DND-41 (cell line): ENCODE measurements at regions not wholly inside any gene's neighbourhood (a gene's known extent, or its start where the extent isn't known, plus 50 kb on each side); places are given as distances from the start of the nearest gene placed in this dataset.
"Not testable (repeated sequence)": the region's sequence is repeated elsewhere in the genome, so short reads cannot be mapped to it uniquely, and the experiment has no call there.

Experiments used
- ATAC-seq: fragments of 200-7000 bp; cut with Tn5 transposase; 3 replicates; pipeline ENCODE4 v1.9.1; 2021; ENCODE audit warnings: low read depth; ENCODE audit not compliant: insufficient read depth
- DNase-seq: peaks from one replicate; pipeline ENCODE4 v3.0.0-alpha.2; 2020
- H2AFZ ChIP-seq: 2 replicates; pipeline ENCODE4 v1.6.0; 2012; ENCODE audit warnings: low read depth, low read length
- H3K27ac ChIP-seq: 2 replicates; pipeline ENCODE4 v1.5.1; 2012; ENCODE audit warnings: low read length, inconsistent platforms
- H3K27me3 ChIP-seq: fragments of 200-600 bp; sonication (generic); 2 replicates; pipeline ENCODE4 v1.6.0; 2012; ENCODE audit warnings: low read length, mild to moderate bottlenecking, inconsistent platforms; ENCODE audit not compliant: insufficient read depth, poor library complexity
- H3K36me3 ChIP-seq: 2 replicates; pipeline ENCODE4 v1.5.1; 2012; ENCODE audit warnings: low read length, inconsistent platforms; ENCODE audit not compliant: insufficient read depth
- H3K4me1 ChIP-seq: 2 replicates; pipeline ENCODE4 v1.5.1; 2012; ENCODE audit warnings: mild to moderate bottlenecking, low read length; ENCODE audit not compliant: insufficient read depth
- H3K4me2 ChIP-seq: 2 replicates; pipeline ENCODE4 v1.6.0; 2012; ENCODE audit warnings: mild to moderate bottlenecking, moderate library complexity, low read length, inconsistent platforms; ENCODE audit not compliant: insufficient read depth
- H3K4me3 ChIP-seq, 2 experiments: fragments of 200-600 bp in 1 of 2; shearing (Covaris generic) in 1 of 2; 2 replicates each; pipeline ENCODE4 v1.5.1; 2012 to 2016; ENCODE audit warnings: inconsistent platforms in 2 of 2, low read length in 2 of 2, mild to moderate bottlenecking in 2 of 2, low read depth in 1 of 2, moderate library complexity in 1 of 2
- H3K79me2 ChIP-seq: 2 replicates; pipeline ENCODE4 v1.6.0; 2012; ENCODE audit warnings: low read length, inconsistent platforms; ENCODE audit not compliant: insufficient read depth
- H3K9ac ChIP-seq: 2 replicates; pipeline ENCODE4 v1.6.0; 2012; ENCODE audit warnings: low read depth, mild to moderate bottlenecking, inconsistent platforms, low read length, moderate library complexity
- H3K9me3 ChIP-seq: 2 replicates; pipeline ENCODE4 v1.5.1; 2012; ENCODE audit warnings: low read length, moderate library complexity, mild to moderate bottlenecking, inconsistent platforms; ENCODE audit not compliant: insufficient read depth, severe bottlenecking
- H4K20me1 ChIP-seq: 2 replicates; pipeline ENCODE4 v1.6.0; 2012; ENCODE audit warnings: low read length; ENCODE audit not compliant: insufficient read depth
- EZH2 ChIP-seq: IDR thresholded peaks from 3 replicates; pipeline ENCODE4 v1.6.1; 2012; ENCODE audit warnings: borderline replicate concordance, low read depth, mild to moderate bottlenecking, moderate library complexity, low read length, inconsistent platforms; ENCODE audit not compliant: severe bottlenecking
- TF ChIP-seq, protein P1 (sequence below): IDR thresholded peaks from 2 replicates; pipeline ENCODE4 v1.5.1; 2012; ENCODE audit warnings: borderline replicate concordance, low read length, moderate library complexity, mild to moderate bottlenecking; ENCODE audit not compliant: poor library complexity, severe bottlenecking; ENCODE audit errors: extremely low read depth

DNA sequence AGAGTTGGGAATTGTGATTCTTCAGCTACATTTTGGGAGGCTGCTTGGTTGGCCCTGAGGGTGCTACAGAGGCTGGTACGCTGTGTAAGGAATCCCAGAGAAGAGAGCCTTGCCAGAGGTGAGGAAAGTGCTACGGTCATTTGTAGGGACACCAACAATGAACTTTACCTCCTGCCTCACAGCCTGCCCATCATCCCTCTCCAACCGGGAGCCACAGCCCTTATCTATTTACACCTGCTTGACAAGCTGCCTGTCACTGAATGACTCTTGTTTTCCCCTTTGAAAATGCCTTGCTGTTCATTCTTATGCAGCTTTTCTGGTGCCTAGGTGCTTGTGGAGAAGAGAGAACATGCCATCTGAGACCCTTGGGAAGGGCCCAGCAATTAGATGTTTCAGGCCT lies 110.8 kb downstream of the PCSK1 start:
- Histone ChIP-seq H3K9me3 (no peaks in the 10 kb centered on the region), H3K79me2 (no peaks in the 10 kb centered on the region), H3K9ac (no peak overlapping the region), H3K27ac (no peak overlapping the region), H3K4me2 (no peak overlapping the region), H3K27me3 (no peaks in the 10 kb centered on the region), H2AFZ (no peak overlapping the region), H4K20me1 (no peaks in the 10 kb centered on the region), H3K4me3 (no peak overlapping the region), H3K4me1 (no peaks in the 10 kb centered on the region), H3K36me3 (no peaks in the 10 kb centered on the region)
- no peak for DNase-seq
- no peak for ATAC-seq
- no peak for TF ChIP-seq EZH2
- TF ChIP-seq, protein P1, sequence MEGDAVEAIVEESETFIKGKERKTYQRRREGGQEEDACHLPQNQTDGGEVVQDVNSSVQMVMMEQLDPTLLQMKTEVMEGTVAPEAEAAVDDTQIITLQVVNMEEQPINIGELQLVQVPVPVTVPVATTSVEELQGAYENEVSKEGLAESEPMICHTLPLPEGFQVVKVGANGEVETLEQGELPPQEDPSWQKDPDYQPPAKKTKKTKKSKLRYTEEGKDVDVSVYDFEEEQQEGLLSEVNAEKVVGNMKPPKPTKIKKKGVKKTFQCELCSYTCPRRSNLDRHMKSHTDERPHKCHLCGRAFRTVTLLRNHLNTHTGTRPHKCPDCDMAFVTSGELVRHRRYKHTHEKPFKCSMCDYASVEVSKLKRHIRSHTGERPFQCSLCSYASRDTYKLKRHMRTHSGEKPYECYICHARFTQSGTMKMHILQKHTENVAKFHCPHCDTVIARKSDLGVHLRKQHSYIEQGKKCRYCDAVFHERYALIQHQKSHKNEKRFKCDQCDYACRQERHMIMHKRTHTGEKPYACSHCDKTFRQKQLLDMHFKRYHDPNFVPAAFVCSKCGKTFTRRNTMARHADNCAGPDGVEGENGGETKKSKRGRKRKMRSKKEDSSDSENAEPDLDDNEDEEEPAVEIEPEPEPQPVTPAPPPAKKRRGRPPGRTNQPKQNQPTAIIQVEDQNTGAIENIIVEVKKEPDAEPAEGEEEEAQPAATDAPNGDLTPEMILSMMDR = no peak

DNA sequence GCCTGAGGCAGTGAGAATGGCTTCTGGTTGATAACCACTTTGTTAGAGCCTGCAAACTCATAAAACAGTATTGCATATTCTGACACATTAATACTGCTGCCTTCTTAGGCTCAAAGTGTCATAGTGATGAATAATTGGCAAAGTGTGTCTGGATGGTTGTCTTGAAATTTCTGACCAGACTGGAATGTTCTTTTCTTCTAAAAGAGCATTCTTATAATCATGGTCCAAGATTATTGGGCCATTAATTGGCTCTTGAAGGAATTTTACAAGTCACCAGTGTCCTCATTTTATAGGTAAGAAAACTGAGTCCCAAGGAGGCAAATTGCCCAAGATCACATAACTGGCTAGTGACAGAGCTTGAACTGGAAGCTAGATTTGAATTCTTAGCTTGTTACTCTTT lies 111.7 kb downstream of the PCSK1 start:
- Histone ChIP-seq H2AFZ (no peak overlapping the region), H3K27me3 (no peaks in the 10 kb centered on the region)

DNA sequence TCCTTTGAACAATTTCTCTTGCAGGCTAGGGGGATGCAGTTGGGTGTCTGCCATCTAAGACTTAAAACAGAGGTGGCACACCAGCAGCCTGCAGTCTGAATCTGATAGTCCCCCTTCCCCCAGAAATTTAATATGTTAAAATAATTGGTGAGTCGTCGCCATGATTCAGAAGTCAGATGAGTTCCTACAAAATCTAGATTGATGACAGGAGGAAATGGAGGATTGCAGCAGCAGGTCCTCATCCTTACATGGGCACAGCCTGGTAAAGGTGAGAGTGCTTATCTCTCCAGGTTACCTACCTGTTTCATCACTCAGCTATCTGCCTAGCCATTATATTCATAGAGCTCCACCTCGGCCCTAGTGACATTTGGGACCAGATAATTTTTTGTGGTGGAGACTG lies 112.3 kb downstream of the PCSK1 start:
- Histone ChIP-seq H3K27me3 (no peaks in the 10 kb centered on the region), H3K4me1 (no peaks in the 10 kb centered on the region), H3K4me2 (no peak overlapping the region), H3K36me3 (no peaks in the 10 kb centered on the region), H3K9ac (no peak overlapping the region), H3K9me3 (no peaks in the 10 kb centered on the region), H4K20me1 (no peaks in the 10 kb centered on the region), H3K79me2 (no peaks in the 10 kb centered on the region), H3K4me3 (no peak overlapping the region), H2AFZ (no peak overlapping the region), H3K27ac (no peak overlapping the region)
- TF ChIP-seq EZH2 = no peak
- TF ChIP-seq, protein P1 = no peak
- DNase-seq = no peak
- no peak for ATAC-seq

More for the DNA sequence above, 111.7 kb downstream of the PCSK1 start:
- Histone ChIP-seq H3K9me3 (no peaks in the 10 kb centered on the region), H3K4me3 (no peak overlapping the region), H3K4me1 (no peaks in the 10 kb centered on the region), H3K36me3 (no peaks in the 10 kb centered on the region), H3K4me2 (no peak overlapping the region), H3K79me2 (no peaks in the 10 kb centered on the region), H4K20me1 (no peaks in the 10 kb centered on the region), H3K27ac (no peak overlapping the region), H3K9ac (no peak overlapping the region)
- DNase-seq (no peak), ATAC-seq (no peak)
- TF ChIP-seq, protein P1 = no peak
- TF ChIP-seq EZH2 = no peak

DNA sequence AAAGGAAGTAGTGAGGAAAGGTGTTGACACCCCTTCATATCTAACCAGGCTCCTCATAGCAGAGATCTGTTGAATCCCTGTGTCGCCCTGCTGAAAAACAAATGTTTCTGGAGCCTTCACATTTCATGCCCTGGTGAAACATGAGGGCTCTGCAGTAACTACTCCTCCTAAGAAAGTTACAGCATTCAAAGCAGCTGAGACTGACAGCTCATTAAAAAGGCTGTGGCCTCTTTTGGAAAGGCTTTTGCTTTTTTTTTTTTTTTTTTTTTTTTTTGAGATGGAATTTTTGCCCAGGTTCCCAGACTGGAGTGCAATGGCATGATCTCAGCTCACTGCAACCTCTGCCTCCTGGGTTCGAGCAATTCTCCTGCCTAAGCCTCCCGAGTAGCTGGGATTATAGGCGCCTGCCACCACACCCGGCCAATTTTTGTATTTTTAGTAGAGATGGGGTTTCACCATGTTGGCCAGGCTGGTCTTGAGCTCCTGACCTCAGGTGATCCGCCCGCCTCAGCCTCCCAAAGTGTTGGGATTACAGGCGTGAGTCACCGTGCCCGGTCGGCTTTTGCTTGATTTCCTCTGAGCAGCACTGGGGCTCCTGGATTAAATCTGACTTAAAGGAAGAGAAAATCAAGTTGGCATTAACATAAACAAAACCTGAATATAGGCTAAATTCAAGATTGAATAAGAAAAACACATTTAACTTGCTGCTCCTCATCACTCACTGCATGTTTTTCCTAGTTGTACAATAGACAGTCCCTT lies 112.9 kb downstream of the PCSK1 start:
- not testable (repeated sequence) for H3K4me3 ChIP-seq, H3K4me1 ChIP-seq, H4K20me1 ChIP-seq, H2AFZ ChIP-seq, H3K27me3 ChIP-seq, DNase-seq, H3K4me2 ChIP-seq, H3K9me3 ChIP-seq, H3K9ac ChIP-seq, H3K79me2 ChIP-seq, H3K27ac ChIP-seq, H3K36me3 ChIP-seq, ATAC-seq
